Tibial nerve (tissue), 3 donors: ENCODE measurements at regions not wholly inside any gene's neighbourhood (a gene's known extent, or its start where the extent isn't known, plus 50 kb on each side); places are given as distances from the start of the nearest gene placed in this dataset.

ENCODE experiments used
- POLR2A ChIP-seq, 2 donors: fragments of 450-650 bp; IDR thresholded peaks; one replicate each; pipeline ENCODE4 v1.6.1; 2017; ENCODE audit warnings: antibody characterized with exemption in 2 of 2, mild to moderate bottlenecking in 2 of 2, moderate library complexity in 2 of 2
- TF ChIP-seq, protein P1 (sequence below), 5 experiments: fragments of 200-600 bp in 3 of 5; fragments of 450-650 bp in 2 of 5; sonication (generic) in 3 of 5; IDR thresholded peaks; one replicate each; pipeline ENCODE4 v1.5.1; 2016 to 2019; ENCODE audit warnings: antibody characterized with exemption in 5 of 5, mild to moderate bottlenecking in 3 of 5, moderate library complexity in 2 of 5

DNA sequence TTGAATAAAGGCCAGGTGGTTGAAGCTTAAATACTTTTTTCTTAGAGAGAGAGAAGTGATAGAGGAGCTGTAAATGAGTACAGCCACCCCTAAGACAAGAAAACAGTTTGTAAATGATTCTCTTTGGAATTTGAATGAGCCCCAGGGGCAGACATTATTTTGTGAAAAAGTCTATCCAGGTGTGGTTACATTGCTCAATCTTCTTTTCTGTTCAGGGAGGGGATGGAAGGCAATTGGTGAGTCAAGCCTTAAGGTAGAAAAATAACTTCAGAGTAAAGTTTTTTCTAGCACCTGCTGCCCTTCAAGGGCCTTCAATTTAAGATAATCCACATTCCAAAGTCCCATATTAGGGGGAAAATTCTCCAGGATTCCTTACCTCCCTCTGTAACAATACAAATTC is 646.7 kb downstream of the PDHA2 start:
- TF ChIP-seq, protein P1, sequence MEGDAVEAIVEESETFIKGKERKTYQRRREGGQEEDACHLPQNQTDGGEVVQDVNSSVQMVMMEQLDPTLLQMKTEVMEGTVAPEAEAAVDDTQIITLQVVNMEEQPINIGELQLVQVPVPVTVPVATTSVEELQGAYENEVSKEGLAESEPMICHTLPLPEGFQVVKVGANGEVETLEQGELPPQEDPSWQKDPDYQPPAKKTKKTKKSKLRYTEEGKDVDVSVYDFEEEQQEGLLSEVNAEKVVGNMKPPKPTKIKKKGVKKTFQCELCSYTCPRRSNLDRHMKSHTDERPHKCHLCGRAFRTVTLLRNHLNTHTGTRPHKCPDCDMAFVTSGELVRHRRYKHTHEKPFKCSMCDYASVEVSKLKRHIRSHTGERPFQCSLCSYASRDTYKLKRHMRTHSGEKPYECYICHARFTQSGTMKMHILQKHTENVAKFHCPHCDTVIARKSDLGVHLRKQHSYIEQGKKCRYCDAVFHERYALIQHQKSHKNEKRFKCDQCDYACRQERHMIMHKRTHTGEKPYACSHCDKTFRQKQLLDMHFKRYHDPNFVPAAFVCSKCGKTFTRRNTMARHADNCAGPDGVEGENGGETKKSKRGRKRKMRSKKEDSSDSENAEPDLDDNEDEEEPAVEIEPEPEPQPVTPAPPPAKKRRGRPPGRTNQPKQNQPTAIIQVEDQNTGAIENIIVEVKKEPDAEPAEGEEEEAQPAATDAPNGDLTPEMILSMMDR (IDR thresholded peaks at IDR 0.05) = no peak
- TF ChIP-seq POLR2A (IDR thresholded peaks at IDR 0.05) = no peak
